HEK293T (cell line): ENCODE measurements at regions not wholly inside any gene's neighbourhood (a gene's known extent, or its start where the extent isn't known, plus 50 kb on each side); places are given as distances from the start of the nearest gene placed in this dataset.

Experiments used
- FOXA1 ChIP-seq: fragments of 450-650 bp; IDR thresholded peaks from 2 replicates; pipeline ENCODE4 v1.6.1; 2016; ENCODE audit warnings: mild to moderate bottlenecking
- PKNOX1 ChIP-seq: fragments of 450-650 bp; IDR thresholded peaks from 2 replicates; pipeline ENCODE4 v1.6.1; 2016

- TF ChIP-seq PKNOX1 (no peak), FOXA1 (no peak)
Measured at GRCh38 chr18:45386041-45386655, 229.1 kb upstream of the SLC14A2 start.
